Stimulated activated naive CD8-positive, alpha-beta T cell treated with anti-CD3 and anti-CD28 coated beads, Interleukin-15, Interleukin-2, amounts not matched to agents 100 U/mL and 50 U/mL, for 24 hours (primary cell): ENCODE measurements at regions not wholly inside any gene's neighbourhood (a gene's known extent, or its start where the extent isn't known, plus 50 kb on each side); places are given as distances from the start of the nearest gene placed in this dataset.

ENCODE experiments used
- ATAC-seq: fragments of 150-1000 bp; cut with Tn5 transposase; one replicate; pipeline ENCODE4 v1.10.0; 2021
- DNase-seq: peaks from one replicate; pipeline ENCODE4 v3.0.0; 2021

- DNase-seq (no peak), ATAC-seq (no peak)
Observed at GRCh38 chr9:126125577-126125976, 201.1 kb upstream of the MVB12B start.

DNA sequence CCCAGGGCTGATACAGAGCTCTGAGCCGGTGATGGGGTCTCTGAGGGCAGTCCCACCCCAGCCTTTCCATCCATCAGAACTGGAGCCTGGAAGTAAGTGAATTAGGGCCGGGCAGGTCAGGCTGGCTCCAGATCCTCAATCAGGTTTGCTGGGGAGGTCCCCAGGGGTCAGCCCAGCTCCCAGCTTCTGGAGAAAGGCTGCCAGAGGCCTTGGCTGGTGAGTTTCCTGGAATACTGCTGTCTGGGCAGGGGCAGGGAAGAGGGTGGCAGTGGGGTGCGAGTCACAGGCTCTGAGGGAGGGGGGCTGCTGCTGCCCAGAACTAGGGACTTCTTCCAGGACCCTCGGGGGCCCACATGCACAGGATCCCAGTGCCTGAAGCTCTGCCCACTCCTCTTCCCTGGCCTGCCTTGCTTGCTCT lies 200.6 kb upstream of the MVB12B start:
- DNase-seq (no peak), ATAC-seq (no peak)

- no peak for ATAC-seq
Observed at GRCh38 chr9:126126807-126127206, 199.8 kb upstream of the MVB12B start.

GRCh38 chr9:126127591-126127990 lies 199.0 kb upstream of the MVB12B start:
- no peak for ATAC-seq
- no peak for DNase-seq

More at GRCh38 chr9:126126807-126127206, 199.8 kb upstream of the MVB12B start:
- no peak for DNase-seq

GRCh38 chr9:126128494-126129142 lies 198.0 kb upstream of the MVB12B start:
- DNase-seq (no peak), ATAC-seq (no peak)

- ATAC-seq (no peak), DNase-seq (no peak)
Observed at GRCh38 chr9:126131066-126132010, 195.3 kb upstream of the MVB12B start.

- DNase-seq: no peak
- no peak for ATAC-seq
Observed at GRCh38 chr9:126132746-126133145, 193.9 kb upstream of the MVB12B start.

- ATAC-seq (no peak), DNase-seq (no peak)
Observed at GRCh38 chr9:126144196-126144595, 182.4 kb upstream of the MVB12B start.

DNA sequence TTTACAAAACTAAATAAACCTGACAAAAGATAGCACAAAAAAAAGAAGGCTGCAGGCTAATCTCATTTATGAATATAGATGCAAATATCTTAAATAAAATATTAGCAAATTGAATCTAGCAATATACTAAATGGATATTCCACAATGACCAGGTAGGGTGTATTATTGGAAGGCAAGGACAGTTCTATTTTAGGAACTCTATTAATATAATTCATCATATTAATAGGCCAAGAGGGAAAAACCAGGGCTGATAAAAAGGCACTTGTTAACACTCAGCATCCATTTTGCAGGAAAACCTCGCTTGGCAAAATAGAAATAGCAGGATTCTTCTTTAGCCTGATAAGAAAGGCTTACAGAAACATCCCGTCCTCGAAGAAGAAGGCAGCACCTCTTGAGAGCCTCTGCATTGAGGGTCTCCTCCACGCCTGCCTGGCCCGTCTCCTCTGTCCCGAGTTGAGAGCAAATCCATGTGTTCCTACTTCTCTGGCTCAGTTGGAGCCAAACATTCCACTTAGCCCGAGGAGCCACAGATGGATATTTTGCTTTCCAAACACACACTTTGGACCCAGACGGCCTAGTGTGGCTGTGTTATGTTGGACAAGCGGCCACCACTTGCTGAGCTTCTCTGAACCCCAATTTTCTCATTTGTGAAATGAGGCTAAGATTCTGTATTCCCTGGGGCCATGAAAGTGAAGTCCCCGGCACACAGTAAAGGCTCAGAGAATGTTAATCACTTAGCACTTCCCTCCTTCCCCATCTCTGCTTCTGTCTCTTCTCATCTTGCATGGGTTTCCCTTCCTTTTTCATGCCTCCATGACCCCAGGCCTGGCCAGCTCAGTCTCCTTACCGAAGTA lies 181.8 kb upstream of the MVB12B start:
- DNase-seq (no peak), ATAC-seq (no peak)

DNA sequence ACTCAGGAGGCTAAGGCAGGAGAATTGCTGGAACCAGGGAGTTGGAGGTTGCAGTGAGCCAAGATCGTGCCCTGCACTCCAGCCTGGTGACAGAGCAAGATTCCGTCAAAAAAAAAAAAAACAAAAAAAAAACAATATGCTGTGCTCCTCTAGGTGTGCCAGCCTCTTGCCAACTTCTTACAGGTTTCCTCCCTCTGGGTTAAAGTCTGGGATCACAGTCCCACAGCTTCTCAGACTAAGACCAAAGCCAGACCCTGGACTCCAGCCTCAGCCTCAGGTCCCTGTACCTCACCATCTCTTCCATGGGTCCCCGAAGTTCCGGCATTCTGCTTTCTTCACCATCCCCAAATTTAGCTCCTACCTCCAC lies 180.8 kb upstream of the MVB12B start:
- no peak for ATAC-seq

GRCh38 chr9:126146254-126147145 lies 180.1 kb upstream of the MVB12B start:
- ATAC-seq: peak; percentile 75
- peak; percentile 34 for DNase-seq

More for the DNA sequence above, 180.8 kb upstream of the MVB12B start:
- no peak for DNase-seq

DNA sequence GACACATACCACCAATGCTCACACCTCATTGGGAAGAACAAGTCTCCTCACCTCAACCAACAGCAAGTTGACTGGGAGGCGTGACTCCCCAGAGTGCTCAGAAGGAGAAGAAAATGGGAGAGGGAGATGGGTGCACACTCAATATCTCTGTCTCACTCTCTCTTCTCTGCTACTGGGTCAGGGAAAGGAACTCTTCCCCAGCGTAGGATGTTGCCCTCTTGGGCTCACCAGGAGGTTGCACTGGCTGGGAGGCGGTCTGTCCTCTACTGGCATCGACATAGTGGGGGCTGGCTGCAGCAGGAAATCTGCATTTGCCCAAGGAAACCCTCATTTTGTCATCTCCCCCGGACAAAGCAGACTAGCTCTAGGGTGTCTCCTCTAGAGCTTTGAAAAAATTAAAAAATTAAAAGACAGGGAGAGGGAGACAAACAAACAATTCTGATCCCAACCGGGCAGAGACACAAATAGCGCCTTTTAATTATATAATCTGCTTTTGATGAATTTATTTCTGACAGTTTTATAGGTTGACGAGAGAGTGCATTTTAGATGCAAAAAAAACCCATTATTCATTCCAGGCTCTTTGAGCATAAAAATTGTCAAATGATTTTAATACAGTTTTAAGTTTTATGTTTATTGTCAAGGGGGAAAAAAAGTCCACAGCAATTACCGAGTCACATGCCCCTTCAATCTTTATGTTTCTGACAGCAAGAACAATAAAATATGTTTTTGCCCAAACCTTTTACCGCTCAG lies 179.3 kb upstream of the MVB12B start:
- no peak for ATAC-seq
- DNase-seq: no peak

GRCh38 chr9:126147936-126148870 lies 178.4 kb upstream of the MVB12B start:
- ATAC-seq (no peak), DNase-seq (no peak)

DNA sequence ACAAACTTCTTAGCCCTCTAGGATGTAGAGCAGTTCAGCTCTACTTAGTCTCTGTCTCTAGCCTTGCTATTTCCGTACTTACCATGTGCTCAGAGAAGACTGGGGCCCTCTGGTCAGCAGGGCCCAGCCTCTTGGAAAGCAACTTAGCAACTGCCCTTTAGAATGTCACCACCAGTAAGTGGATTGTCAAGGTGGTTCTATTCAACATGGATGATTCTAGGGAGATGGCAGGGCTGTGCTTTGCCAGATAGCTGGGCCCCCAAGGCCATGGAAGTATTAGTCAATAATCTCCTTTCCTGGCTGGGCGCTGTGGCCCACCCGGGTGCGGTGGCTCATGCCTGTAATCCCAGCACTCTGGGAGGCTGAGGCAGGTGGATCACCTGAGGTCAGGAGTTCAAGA lies 177.6 kb upstream of the MVB12B start:
- ATAC-seq: no peak

DNA sequence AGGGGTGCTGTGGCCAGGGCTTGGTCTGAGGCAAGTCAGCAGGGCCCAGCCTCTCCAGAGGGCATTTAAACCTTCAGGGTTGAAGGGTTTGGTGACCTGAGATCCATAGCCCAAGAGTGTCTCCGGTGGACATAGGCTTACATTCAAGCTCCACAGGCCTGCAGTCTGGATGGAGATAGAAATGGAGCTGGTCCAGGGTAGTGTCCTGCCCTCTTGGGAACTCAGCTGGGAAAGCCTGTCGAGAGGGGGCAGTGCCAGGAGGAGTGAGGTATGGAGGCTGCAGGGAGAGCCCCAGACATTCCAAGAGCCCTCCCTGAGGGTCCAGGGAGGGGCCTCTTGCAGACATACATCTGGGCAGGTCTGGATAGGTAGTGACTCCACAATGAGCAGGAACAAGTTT lies 177.0 kb upstream of the MVB12B start:
- no peak for DNase-seq

More for the DNA sequence above, 177.6 kb upstream of the MVB12B start:
- no peak for DNase-seq

GRCh38 chr9:126150411-126151030 lies 176.1 kb upstream of the MVB12B start:
- ATAC-seq (no peak), DNase-seq (no peak)

More for the DNA sequence above, 177.0 kb upstream of the MVB12B start:
- no peak for ATAC-seq

DNA sequence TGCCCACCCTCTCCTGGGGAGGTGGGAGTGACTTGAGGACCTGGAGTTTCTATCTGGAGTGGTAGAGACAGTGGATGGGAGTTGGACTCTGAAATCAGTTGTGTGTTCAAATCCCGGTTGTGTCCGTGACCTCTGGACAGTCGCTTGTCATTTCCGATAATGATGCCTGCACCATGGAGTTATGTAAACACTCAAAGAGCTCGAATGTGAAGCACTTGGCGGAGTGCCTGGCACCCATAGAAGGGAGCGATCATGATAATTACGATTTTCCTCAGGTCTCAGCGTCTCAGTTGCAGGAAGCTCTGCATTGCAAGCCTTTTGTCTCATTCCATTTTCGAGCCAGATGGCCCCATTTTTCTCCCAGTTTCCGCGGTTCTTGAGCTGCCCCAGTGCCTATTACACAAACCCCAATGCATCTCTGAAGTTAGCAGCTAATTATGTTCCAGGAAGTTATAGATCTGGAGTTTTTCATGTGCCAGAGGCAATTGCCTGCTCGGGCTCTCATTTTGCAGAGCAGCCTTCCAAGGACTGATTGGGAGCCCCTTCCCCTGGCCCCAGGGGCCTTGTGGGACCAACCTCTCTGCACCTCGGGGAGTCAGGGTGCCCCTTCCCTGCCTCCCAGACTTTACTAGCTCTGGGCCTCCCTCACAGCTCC lies 175.5 kb upstream of the MVB12B start:
- DNase-seq: no peak
- no peak for ATAC-seq

- ATAC-seq (no peak), DNase-seq (no peak)
Observed at GRCh38 chr9:126151686-126152134, 174.9 kb upstream of the MVB12B start.
